Esophagus muscularis mucosa (tissue), 4 donors: ENCODE measurements at regions not wholly inside any gene's neighbourhood (a gene's known extent, or its start where the extent isn't known, plus 50 kb on each side); places are given as distances from the start of the nearest gene placed in this dataset.
"Not testable (repeated sequence)": the region's sequence is repeated elsewhere in the genome, so short reads cannot be mapped to it uniquely, and the experiment has no call there.

Experiments used
- DNase-seq: peaks from one replicate; pipeline ENCODE4 v3.0.0-alpha.2; 2017; ENCODE audit errors: extremely low spot score
- H3K27ac ChIP-seq, 4 donors: fragments of 200-600 bp; sonication (generic); replicated peaks in 1 of 4; 1 replicate in 3 of 4; 2 replicates in 1 of 4; pipeline ENCODE4 v1.5.1; 2016 to 2019; ENCODE audit warnings: mild to moderate bottlenecking in 1 of 4
- H3K27me3 ChIP-seq, 4 donors: fragments of 200-600 bp; sonication (generic); one replicate each; pipeline versions ENCODE4 v1.5.1 to v1.6.0; 2016 to 2019
- H3K36me3 ChIP-seq, 4 donors: fragments of 200-600 bp; sonication (generic); one replicate each; pipeline ENCODE4 v1.5.1; 2016 to 2019
- H3K4me1 ChIP-seq, 4 donors: fragments of 200-600 bp; sonication (generic); one replicate each; pipeline ENCODE4 v1.5.1; 2016 to 2019
- H3K4me3 ChIP-seq, 4 donors: fragments of 200-600 bp; sonication (generic); 1 replicate in 2 of 4; 2 replicates in 2 of 4; pipeline ENCODE4 v1.5.1; 2016 to 2019; ENCODE audit warnings: mild to moderate bottlenecking in 4 of 4, moderate library complexity in 1 of 4
- H3K9me3 ChIP-seq, 4 donors: fragments of 200-600 bp; sonication (generic); 1 replicate in 3 of 4; 2 replicates in 1 of 4; pipeline ENCODE4 v1.5.1; 2016 to 2019
- CTCF ChIP-seq, 3 experiments: fragments of 200-600 bp in 2 of 3; fragments of 450-650 bp in 1 of 3; sonication (generic) in 2 of 3; IDR thresholded peaks; one replicate each; pipeline ENCODE4 v1.5.1; 2017 to 2019; ENCODE audit warnings: antibody characterized with exemption in 3 of 3, mild to moderate bottlenecking in 2 of 3, moderate library complexity in 1 of 3
- EP300 ChIP-seq: sonication (generic); formaldehyde crosslinking; IDR thresholded peaks from one replicate; pipeline ENCODE4 v1.6.1; 2017; ENCODE audit warnings: antibody characterized with exemption
- POLR2A ChIP-seq: fragments of 450-650 bp; IDR thresholded peaks from one replicate; pipeline ENCODE4 v1.6.1; 2017; ENCODE audit warnings: antibody characterized with exemption, moderate library complexity, mild to moderate bottlenecking, low read depth
- POLR2AphosphoS5 ChIP-seq, 2 donors: sonication (generic); formaldehyde crosslinking; IDR thresholded peaks; one replicate each; pipeline ENCODE4 v1.6.1; 2017; ENCODE audit warnings: antibody characterized with exemption in 2 of 2
- WGBS: methylation state at CpG from one replicate; pipeline ENCODE4 v1.1.5; 2018; 5-methylcytosine and 5-hydroxymethylcytosine counted together
- intact Hi-C: fragments of 100-400 bp; cut with DNase I; formaldehyde crosslinking; loops from one replicate; pipeline ENCODE4 v1.15.1; 2023

GRCh38 chr4:62618042-62618441 lies 1417.9 kb downstream of the ADGRL3 start:
- no peak overlapping the region for H3K4me3 ChIP-seq
- no peaks in the 10 kb centered on the region for H3K4me1 ChIP-seq
- H3K9me3 ChIP-seq = no peaks in the 10 kb centered on the region
- no peak overlapping the region for H3K27ac ChIP-seq
- no peak for DNase-seq
- H3K27me3 ChIP-seq = no peaks in the 10 kb centered on the region
- 69% methylated on average over 2 of the region's 2 CpGs for WGBS
- no peak for TF ChIP-seq POLR2AphosphoS5 (IDR thresholded peaks at IDR 0.05)
- no peak for TF ChIP-seq EP300
- no peak for TF ChIP-seq POLR2A
- TF ChIP-seq CTCF (IDR thresholded peaks at IDR 0.05) = no peak
- no peaks in the 10 kb centered on the region for H3K36me3 ChIP-seq
- intact Hi-C loops = no loop called here

- H3K27ac ChIP-seq = no peak overlapping the region
- no peaks in the 10 kb centered on the region for H3K27me3 ChIP-seq
- intact Hi-C loops = no loop called here
- H3K4me3 ChIP-seq = no peak overlapping the region
- H3K36me3 ChIP-seq = no peaks in the 10 kb centered on the region
- H3K4me1 ChIP-seq = no peaks in the 10 kb centered on the region
- 58% methylated on average over 1 of the region's 1 CpG for WGBS
- DNase-seq = no peak
- no peaks in the 10 kb centered on the region for H3K9me3 ChIP-seq
- TF ChIP-seq EP300 (no peak), CTCF (IDR thresholded peaks at IDR 0.05) (no peak), POLR2A (no peak), POLR2AphosphoS5 (IDR thresholded peaks at IDR 0.05) (no peak)
These were observed 1401.6 kb downstream of the ADGRL3 start for GRCh38 chr4:62601737-62602136.

GRCh38 chr4:62595265-62595664 lies 1395.1 kb downstream of the ADGRL3 start:
- peak in 1 of 3 experiments; percentile 16 for TF ChIP-seq CTCF (IDR thresholded peaks at IDR 0.05)
- 75% methylated on average over 12 of the region's 12 CpGs for WGBS
- H3K27me3 ChIP-seq, H3K4me3 ChIP-seq, H3K9me3 ChIP-seq, H3K4me1 ChIP-seq, DNase-seq, H3K27ac ChIP-seq, intact Hi-C loops, H3K36me3 ChIP-seq: not testable (repeated sequence)

GRCh38 chr4:62591756-62592155 lies 1391.6 kb downstream of the ADGRL3 start:
- WGBS = 97% methylated on average over 2 of the region's 2 CpGs
- intact Hi-C loops = no loop called here
- Histone ChIP-seq H3K36me3 (no peaks in the 10 kb centered on the region), H3K4me1 (peaks cover 0 to 2% (median 0%) of the 10 kb centered on the region in 4 donors), H3K4me3 (no peak overlapping the region), H3K27me3 (no peaks in the 10 kb centered on the region), H3K27ac (no peak overlapping the region), H3K9me3 (no peaks in the 10 kb centered on the region)
- DNase-seq = no peak
- TF ChIP-seq CTCF (IDR thresholded peaks at IDR 0.05) (no peak), POLR2A (no peak), POLR2AphosphoS5 (IDR thresholded peaks at IDR 0.05) (no peak), EP300 (no peak)

- DNase-seq = no peak
- H3K4me3 ChIP-seq = no peak overlapping the region
- intact Hi-C loops = no loop called here
- TF ChIP-seq POLR2A (no peak), CTCF (IDR thresholded peaks at IDR 0.05) (no peak), EP300 (no peak), POLR2AphosphoS5 (IDR thresholded peaks at IDR 0.05) (no peak)
- H3K36me3 ChIP-seq = no peaks in the 10 kb centered on the region
- no peaks in the 10 kb centered on the region for H3K27me3 ChIP-seq
- 83% methylated on average over 1 of the region's 1 CpG for WGBS
- no peaks in the 10 kb centered on the region for H3K9me3 ChIP-seq
- no peak overlapping the region for H3K27ac ChIP-seq
- H3K4me1 ChIP-seq = peaks cover 0 to 2% (median 0%) of the 10 kb centered on the region in 4 donors
These were observed 1388.5 kb downstream of the ADGRL3 start for GRCh38 chr4:62588671-62589070.
